ENCODE measurements at regions not wholly inside any gene's neighbourhood (a gene's known extent, or its start where the extent isn't known, plus 50 kb on each side); places are given as distances from the start of the nearest gene placed in this dataset.

- DNase-seq = no peak
- no peak for ATAC-seq
- ChIA-PET POLR2A (no interaction called here), CTCF (no interaction called here)
- no peak overlapping the region for H3K27ac Mint-ChIP-seq
- H3K4me1 Mint-ChIP-seq (ENCODE audit: low read depth) = no peaks in the 10 kb centered on the region
- peaks cover 1% of the 10 kb centered on the region for H3K27me3 Mint-ChIP-seq
- intact Hi-C loops (cut with micrococcal nuclease) = no loop called here
- H3K36me3 Mint-ChIP-seq (ENCODE audit: low read depth) = no peaks in the 10 kb centered on the region
- H3K4me3 Mint-ChIP-seq = no peak overlapping the region
- H3K9me3 Mint-ChIP-seq = no peaks in the 10 kb centered on the region
- no peak for TF ChIP-seq CTCF (IDR thresholded peaks at IDR 0.05)
These were observed 1309.0 kb upstream of the B3GALT2 start for GRCh38 chr1:194495434-194495833.

GRCh38 chr1:194487172-194487571 is 1300.8 kb upstream of the B3GALT2 start:
- POLR2A ChIA-PET = no interaction called here
- Mint-ChIP-seq H3K36me3 (ENCODE audit: low read depth) (no peaks in the 10 kb centered on the region), H3K27ac (no peak overlapping the region), H3K27me3 (no peaks in the 10 kb centered on the region), H3K4me1 (ENCODE audit: low read depth) (no peaks in the 10 kb centered on the region), H3K4me3 (no peak overlapping the region), H3K9me3 (no peaks in the 10 kb centered on the region)
- TF ChIP-seq CTCF (IDR thresholded peaks at IDR 0.05) = no peak
- no peak for ATAC-seq
- no peak for DNase-seq
- intact Hi-C loops (cut with micrococcal nuclease) = no loop called here
- CTCF ChIA-PET = no interaction called here

GRCh38 chr1:194485432-194485831 is 1299.0 kb upstream of the B3GALT2 start:
- Mint-ChIP-seq H3K27ac (no peak overlapping the region), H3K27me3 (no peaks in the 10 kb centered on the region), H3K4me1 (ENCODE audit: low read depth) (no peaks in the 10 kb centered on the region), H3K36me3 (ENCODE audit: low read depth) (no peaks in the 10 kb centered on the region), H3K9me3 (no peaks in the 10 kb centered on the region), H3K4me3 (no peak overlapping the region)
- POLR2A ChIA-PET = no interaction called here
- no peak for TF ChIP-seq CTCF (IDR thresholded peaks at IDR 0.05)
- CTCF ChIA-PET = no interaction called here
- ATAC-seq (no peak), DNase-seq (no peak)
- intact Hi-C loops (cut with micrococcal nuclease) = no loop called here

GRCh38 chr1:194478731-194479130 is 1292.3 kb upstream of the B3GALT2 start:
- no peaks in the 10 kb centered on the region for H3K27me3 Mint-ChIP-seq
- H3K27ac Mint-ChIP-seq = no peak overlapping the region
- intact Hi-C loops (cut with micrococcal nuclease) = no loop called here
- ChIA-PET CTCF (no interaction called here), POLR2A (no interaction called here)
- H3K4me1 Mint-ChIP-seq (ENCODE audit: low read depth) = no peaks in the 10 kb centered on the region
- DNase-seq (no peak), ATAC-seq (no peak)
- H3K36me3 Mint-ChIP-seq (ENCODE audit: low read depth) = no peaks in the 10 kb centered on the region
- TF ChIP-seq CTCF (IDR thresholded peaks at IDR 0.05) = no peak
- H3K4me3 Mint-ChIP-seq = no peak overlapping the region
- no peaks in the 10 kb centered on the region for H3K9me3 Mint-ChIP-seq

GRCh38 chr1:194477908-194478307 is 1291.5 kb upstream of the B3GALT2 start:
- ChIA-PET POLR2A (no interaction called here), CTCF (no interaction called here)
- intact Hi-C loops (cut with micrococcal nuclease) = no loop called here
- DNase-seq (no peak), ATAC-seq (no peak)
- Mint-ChIP-seq H3K9me3 (no peaks in the 10 kb centered on the region), H3K4me1 (ENCODE audit: low read depth) (no peaks in the 10 kb centered on the region), H3K27ac (no peak overlapping the region), H3K27me3 (no peaks in the 10 kb centered on the region), H3K36me3 (ENCODE audit: low read depth) (no peaks in the 10 kb centered on the region), H3K4me3 (no peak overlapping the region)
- no peak for TF ChIP-seq CTCF (IDR thresholded peaks at IDR 0.05)
